ENCODE measurements at regions not wholly inside any gene's neighbourhood (a gene's known extent, or its start where the extent isn't known, plus 50 kb on each side); places are given as distances from the start of the nearest gene placed in this dataset.

GRCh38 chr2:14480120-14480519 lies 152.4 kb upstream of the LRATD1 start:
- in situ Hi-C loops (cut with MboI): no loop called here
- TF ChIP-seq CREM (IDR thresholded peaks at IDR 0.05; ENCODE audit: low read depth) (no peak), NCOA4 (IDR thresholded peaks at IDR 0.05; ENCODE audit: partially characterized antibody) (no peak), PHB (CRISPR knock-in tag; IDR thresholded peaks at IDR 0.05) (no peak), ZSCAN29 (IDR thresholded peaks at IDR 0.05) (no peak), NR2C2 (CRISPR knock-in tag; IDR thresholded peaks at IDR 0.05) (no peak), NR2C2 (tag; IDR thresholded peaks at IDR 0.05) (no peak), SAP30 (IDR thresholded peaks at IDR 0.05; ENCODE audit: borderline replicate concordance, insufficient read depth, low read depth, low read length, poor library complexity, severe bottlenecking) (no peak), ZNF57 (CRISPR knock-in tag; IDR thresholded peaks at IDR 0.05) (no peak), SMARCB1 (IDR thresholded peaks at IDR 0.05; ENCODE audit: insufficient read length, low read depth) (no peak), KLF6 (CRISPR knock-in tag; IDR thresholded peaks at IDR 0.05; ENCODE audit: borderline replicate concordance) (no peak), FOXK2 (conservative IDR thresholded peaks at IDR 0.05 in 1 of 2, IDR thresholded peaks at IDR 0.05 in 1 of 2; ENCODE audit: low read depth in 2 of 2) (no peak), ETS1 (conservative IDR thresholded peaks at IDR 0.05; ENCODE audit: control insufficient read depth, low read depth, low read length) (no peak), ZNF695 (CRISPR knock-in tag; IDR thresholded peaks at IDR 0.05) (no peak), ETV1 (tag; conservative IDR thresholded peaks at IDR 0.05; ENCODE audit: low read depth) (no peak), SRSF3 (IDR thresholded peaks at IDR 0.05; ENCODE audit: insufficient read depth, low read length) (no peak), MIER1 (IDR thresholded peaks at IDR 0.05; ENCODE audit: low read depth) (no peak), KAT8 (IDR thresholded peaks at IDR 0.05; ENCODE audit: low read depth) (no peak)
- FAIRE-seq (no peak), ATAC-seq (no peak), DNase-seq (ENCODE audit: extremely low read depth in 1 of 4, low spot score in 3 of 4) (no peak)
- no peak overlapping the region for H3K27ac ChIP-seq (ENCODE audit: extremely low read depth, low read depth, low read length)
- no peak overlapping the region for H2AFZ ChIP-seq (ENCODE audit: low read depth, low read length)
- no peak overlapping the region for H3K4me3 ChIP-seq
- H3K4me2 ChIP-seq (ENCODE audit: insufficient read depth, low read length): no peak overlapping the region
- CTCF ChIA-PET (ENCODE audit: low intra/inter-chr PET ratio): no interaction called here
- H3K79me2 ChIP-seq (ENCODE audit: control insufficient read depth, insufficient read depth, low read length): no peaks in the 10 kb centered on the region
- H3K36me3 ChIP-seq (ENCODE audit: control insufficient read depth, insufficient read depth, low read length): no peaks in the 10 kb centered on the region
- POLR2A ChIA-PET: no interaction called here
- 5% methylated on average over 2 of the region's 2 CpGs for WGBS (ENCODE audit: insufficient coverage, low coverage, missing lambda C conversion rate)
- intact Hi-C loops (cut with micrococcal nuclease): no loop called here
- no peaks in the 10 kb centered on the region for H3K4me1 ChIP-seq (replicated peaks in 1 of 2; ENCODE audit: control insufficient read depth in 2 of 2, insufficient read depth in 2 of 2, low read length in 2 of 2)
- H3K9me3 ChIP-seq (replicated peaks; ENCODE audit: control insufficient read depth, insufficient read depth, low read depth, low read length): 0 out of 2 replicates have a peak, but pooled peaks cover 2% of the 10 kb centered on the region
- H3K9me1 ChIP-seq (ENCODE audit: control insufficient read depth, insufficient read depth, low read length): no peaks in the 10 kb centered on the region
- H3K27me3 ChIP-seq (ENCODE audit: control insufficient read depth in 2 of 2, insufficient read depth in 2 of 2, low read length in 2 of 2): no peaks in the 10 kb centered on the region
- H4K20me1 ChIP-seq (replicated peaks; ENCODE audit: control insufficient read depth, insufficient read depth, low read length): no peaks in the 10 kb centered on the region
- H3K9ac ChIP-seq (ENCODE audit: insufficient read depth in 1 of 2, low read depth in 2 of 2, low read length in 2 of 2): no peak overlapping the region
- no TSS peak for BruUV-seq (replicated peaks)
